OCI-LY3 (cell line): ENCODE measurements at regions not wholly inside any gene's neighbourhood (a gene's known extent, or its start where the extent isn't known, plus 50 kb on each side); places are given as distances from the start of the nearest gene placed in this dataset.

ENCODE experiments used
- H2AFZ ChIP-seq: fragments of 200-600, 300-600 bp; shearing (Covaris generic); 2 replicates; pipeline ENCODE4 v1.6.0; 2014; ENCODE audit warnings: antibody characterized with exemption, low read depth, low read length
- H3K27ac ChIP-seq: fragments of 200-600, 300-600 bp; sonication (generic); 2 replicates; pipeline ENCODE4 v1.5.1; 2014; ENCODE audit warnings: mild to moderate bottlenecking, low read length, moderate library complexity, mixed read lengths
- H3K27me3 ChIP-seq: fragments of 200-600, 300-600 bp; sonication (generic); 2 replicates; pipeline ENCODE4 v1.6.1; 2014; ENCODE audit warnings: low read depth, low read length, mixed read lengths
- H3K36me3 ChIP-seq: fragments of 200-600, 300-600 bp; sonication (generic); replicated peaks from 2 replicates; pipeline ENCODE3; 2014; ENCODE audit warnings: low read depth, low read length, mixed read lengths
- H3K4me1 ChIP-seq: fragments of 300-600, 200-600 bp; sonication (generic); 2 replicates; pipeline ENCODE4 v1.6.1; 2014; ENCODE audit warnings: low read length, mixed read lengths
- H3K4me2 ChIP-seq: fragments of 200-600, 300-600 bp; sonication (generic); 2 replicates; pipeline ENCODE4 v1.6.1; 2014; ENCODE audit warnings: low read length, mixed read lengths
- H3K4me3 ChIP-seq: fragments of 300-600, 200-600 bp; sonication (generic); 2 replicates; pipeline ENCODE4 v1.5.1; 2014; ENCODE audit warnings: antibody characterized with exemption, mild to moderate bottlenecking, low read length, moderate library complexity
- H3K79me2 ChIP-seq: fragments of 300-600, 200-600 bp; shearing (Covaris generic); 2 replicates; pipeline ENCODE4 v1.6.1; 2014; ENCODE audit warnings: mild to moderate bottlenecking, low read length, mixed read lengths
- H3K9ac ChIP-seq: fragments of 300-600, 200-600 bp; shearing (Covaris generic); 2 replicates; pipeline ENCODE4 v1.6.0; 2014; ENCODE audit warnings: mild to moderate bottlenecking, low read length, moderate library complexity
- H3K9me3 ChIP-seq: fragments of 200-600, 300-600 bp; shearing (Covaris generic); 2 replicates; pipeline ENCODE4 v1.6.1; 2014; ENCODE audit warnings: low read length, mixed read lengths; ENCODE audit not compliant: insufficient read depth
- H4K20me1 ChIP-seq: fragments of 200-600, 300-600 bp; sonication (generic); 2 replicates; pipeline ENCODE4 v1.6.1; 2016; ENCODE audit warnings: low read length, mixed read lengths; ENCODE audit not compliant: insufficient read depth
- CTCF ChIP-seq: fragments of 200-600, 300-600 bp; sonication (generic); IDR thresholded peaks from 2 replicates; pipeline ENCODE4 v1.5.1; 2014; ENCODE audit warnings: antibody characterized with exemption, low read length, low read depth
- EZH2phosphoT487 ChIP-seq: fragments of 200-600 bp; shearing (Covaris generic); IDR thresholded peaks from 2 replicates; pipeline ENCODE4 v1.6.1; 2018; ENCODE audit warnings: antibody characterized with exemption, mixed run types, low read depth

GRCh38 chr14:104287301-104288009 is 149.1 kb downstream of the KIF26A start:
- no peak overlapping the region for H3K27ac ChIP-seq
- no peak overlapping the region for H3K4me3 ChIP-seq
- no peaks in the 10 kb centered on the region for H3K36me3 ChIP-seq
- H2AFZ ChIP-seq: no peak overlapping the region
- no peaks in the 10 kb centered on the region for H3K9me3 ChIP-seq
- no peaks in the 10 kb centered on the region for H3K4me1 ChIP-seq
- no peak overlapping the region for H3K4me2 ChIP-seq
- H3K9ac ChIP-seq: no peak overlapping the region
- no peaks in the 10 kb centered on the region for H3K27me3 ChIP-seq
- H3K79me2 ChIP-seq: no peaks in the 10 kb centered on the region
- no peaks in the 10 kb centered on the region for H4K20me1 ChIP-seq
- no peak for TF ChIP-seq EZH2phosphoT487
- TF ChIP-seq CTCF: no peak

DNA sequence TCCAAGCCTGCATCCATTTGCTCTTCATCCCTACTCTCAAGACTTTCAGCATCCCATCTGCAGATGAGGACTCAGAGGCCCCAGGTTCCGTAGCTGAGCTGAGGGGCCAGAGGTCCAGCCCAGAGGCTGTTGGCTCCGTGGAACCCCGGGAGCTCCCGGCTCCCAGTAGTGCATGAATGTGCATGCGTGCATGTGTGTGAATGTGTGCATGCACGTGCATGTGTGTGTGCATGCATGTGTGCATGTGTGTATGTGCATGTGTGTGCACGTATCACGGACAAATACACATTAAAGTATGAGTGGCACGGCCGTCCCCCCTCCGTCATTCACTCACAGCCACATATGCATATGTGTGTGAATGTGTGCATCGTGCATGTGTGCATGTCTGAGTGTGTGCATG is 149.9 kb downstream of the KIF26A start:
- Histone ChIP-seq H4K20me1 (no peaks in the 10 kb centered on the region), H3K4me3 (no peak overlapping the region), H3K9me3 (no peaks in the 10 kb centered on the region), H2AFZ (no peak overlapping the region), H3K4me2 (no peak overlapping the region), H3K27me3 (no peaks in the 10 kb centered on the region), H3K79me2 (no peaks in the 10 kb centered on the region), H3K36me3 (no peaks in the 10 kb centered on the region), H3K9ac (no peak overlapping the region), H3K27ac (no peak overlapping the region), H3K4me1 (no peaks in the 10 kb centered on the region)
- no peak for TF ChIP-seq CTCF
- TF ChIP-seq EZH2phosphoT487: no peak

GRCh38 chr14:104289507-104289906 is 151.1 kb downstream of the KIF26A start:
- no peaks in the 10 kb centered on the region for H3K79me2 ChIP-seq
- TF ChIP-seq CTCF (no peak), EZH2phosphoT487 (no peak)
- no peak overlapping the region for H3K9ac ChIP-seq
- no peaks in the 10 kb centered on the region for H3K4me1 ChIP-seq
- H3K27ac ChIP-seq: no peak overlapping the region
- no peaks in the 10 kb centered on the region for H3K36me3 ChIP-seq
- no peaks in the 10 kb centered on the region for H4K20me1 ChIP-seq
- H3K4me3 ChIP-seq: no peak overlapping the region
- no peak overlapping the region for H3K4me2 ChIP-seq
- H3K27me3 ChIP-seq: no peaks in the 10 kb centered on the region
- no peak overlapping the region for H2AFZ ChIP-seq
- H3K9me3 ChIP-seq: no peaks in the 10 kb centered on the region

DNA sequence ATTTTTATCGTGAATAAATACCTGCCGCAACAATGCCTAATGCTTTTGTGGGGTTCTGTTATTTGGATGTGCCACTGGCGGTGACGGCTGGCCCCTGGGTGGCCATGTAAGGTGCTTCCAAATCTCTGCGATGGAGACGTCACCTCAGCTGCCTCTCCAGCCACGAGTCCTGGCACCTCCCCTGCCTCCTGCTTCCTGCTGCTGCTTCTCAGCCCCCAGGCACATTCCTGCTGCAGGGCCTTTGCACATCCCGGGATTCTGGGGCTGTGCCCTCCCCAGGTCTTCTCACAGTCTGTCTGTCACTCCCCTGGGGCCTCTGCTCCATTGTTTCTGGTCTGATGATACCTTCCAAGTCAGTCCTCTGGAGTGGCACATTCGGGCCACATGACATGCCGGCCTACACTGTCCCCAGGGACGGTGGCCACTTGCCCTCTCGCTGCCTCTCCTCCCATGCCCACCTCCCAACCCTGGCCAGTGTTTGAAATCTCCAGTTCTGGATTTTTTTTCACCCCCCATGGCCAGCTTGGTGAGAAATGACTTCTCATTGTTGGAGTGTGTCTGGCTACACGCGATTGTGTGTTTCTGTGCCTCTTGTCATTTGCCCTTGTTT is 151.8 kb downstream of the KIF26A start:
- Histone ChIP-seq H3K4me3 (no peak overlapping the region), H3K27me3 (no peaks in the 10 kb centered on the region), H3K4me1 (no peaks in the 10 kb centered on the region), H3K9me3 (no peaks in the 10 kb centered on the region), H3K79me2 (no peaks in the 10 kb centered on the region), H3K36me3 (no peaks in the 10 kb centered on the region), H2AFZ (no peak overlapping the region), H3K27ac (no peak overlapping the region), H4K20me1 (no peaks in the 10 kb centered on the region), H3K4me2 (no peak overlapping the region), H3K9ac (no peak overlapping the region)
- TF ChIP-seq CTCF: no peak
- TF ChIP-seq EZH2phosphoT487: no peak
